ENCODE measurements at regions not wholly inside any gene's neighbourhood (a gene's known extent, or its start where the extent isn't known, plus 50 kb on each side); places are given as distances from the start of the nearest gene placed in this dataset.
"Not testable (repeated sequence)": the region's sequence is repeated elsewhere in the genome, so short reads cannot be mapped to it uniquely, and the experiment has no call there.

DNA sequence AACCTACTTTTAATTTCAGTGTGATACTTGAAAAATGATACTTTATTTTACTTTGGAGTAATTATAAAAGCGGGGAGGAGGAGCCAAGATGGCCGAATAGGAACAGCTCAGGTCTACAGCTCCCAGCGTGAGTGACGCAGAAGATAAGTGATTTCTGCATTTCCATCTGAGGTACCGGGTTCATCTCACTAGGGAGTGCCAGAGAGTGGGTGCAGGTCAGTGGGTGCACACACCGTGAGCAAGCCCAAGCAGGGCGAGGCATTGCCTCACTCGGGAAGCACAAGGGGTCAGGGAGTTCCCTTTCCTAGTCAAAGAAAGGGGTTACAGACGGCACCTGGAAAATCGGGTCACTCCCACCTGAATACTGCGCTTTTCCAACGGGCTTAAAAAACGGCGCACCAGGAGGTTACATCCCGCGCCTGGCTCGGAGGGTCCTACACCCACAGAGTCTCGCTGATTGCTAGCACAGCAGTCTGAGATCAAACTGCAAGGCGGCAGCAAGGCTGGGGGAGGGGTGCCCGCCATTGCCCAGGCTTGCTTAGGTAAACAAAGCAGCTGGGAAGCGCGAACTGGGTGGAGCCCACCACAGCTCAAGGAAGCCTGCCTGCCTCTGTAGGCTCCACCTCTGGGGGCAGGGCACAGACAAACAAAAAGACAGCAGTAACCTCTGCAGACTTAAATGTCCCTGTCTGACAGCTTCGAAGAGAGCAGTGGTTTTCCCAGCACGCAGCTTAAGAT lies 640.3 kb downstream of the EPHA3 start:
- BruUV-seq (replicated peaks); H3K4me1 ChIP-seq (ENCODE audit: control insufficient read depth, extremely low read depth, insufficient read depth, low read length); H3K9me3 ChIP-seq (replicated peaks; ENCODE audit: control insufficient read depth, insufficient read depth, low read length); CTCF ChIA-PET; intact Hi-C loops (cut with micrococcal nuclease); H3K27ac ChIP-seq (ENCODE audit: insufficient read depth, low read depth, low read length); FAIRE-seq; H3K27me3 ChIP-seq (ENCODE audit: control insufficient read depth in 2 of 2, insufficient read depth in 2 of 2, low read length in 2 of 2); H2AFZ ChIP-seq (ENCODE audit: low read depth, low read length); H3K36me3 ChIP-seq (ENCODE audit: control insufficient read depth in 2 of 2, extremely low read depth in 1 of 2, insufficient read depth in 2 of 2, low read length in 2 of 2); DNase-seq (ENCODE audit: low read depth, low spot score); dilution Hi-C loops (cut with MboI; ENCODE audit: extremely low pct_ligation_motif_present, low sequenced_read_pairs); H4K20me1 ChIP-seq (replicated peaks; ENCODE audit: control insufficient read depth, extremely low read depth, insufficient read depth, low read length); H3K9ac ChIP-seq (replicated peaks; ENCODE audit: extremely low read depth, insufficient read depth, low read length); H3K4me2 ChIP-seq (ENCODE audit: insufficient read depth, low read length); POLR2A ChIA-PET; H3K9me1 ChIP-seq (replicated peaks; ENCODE audit: control insufficient read depth, extremely low read depth, insufficient read depth, low read length); H3K79me2 ChIP-seq (ENCODE audit: control insufficient read depth, insufficient read depth, low read length); H3K4me3 ChIP-seq (replicated peaks in 1 of 3; ENCODE audit: insufficient read depth in 1 of 3, low read depth in 1 of 3, low read length in 3 of 3): not testable (repeated sequence)

DNA sequence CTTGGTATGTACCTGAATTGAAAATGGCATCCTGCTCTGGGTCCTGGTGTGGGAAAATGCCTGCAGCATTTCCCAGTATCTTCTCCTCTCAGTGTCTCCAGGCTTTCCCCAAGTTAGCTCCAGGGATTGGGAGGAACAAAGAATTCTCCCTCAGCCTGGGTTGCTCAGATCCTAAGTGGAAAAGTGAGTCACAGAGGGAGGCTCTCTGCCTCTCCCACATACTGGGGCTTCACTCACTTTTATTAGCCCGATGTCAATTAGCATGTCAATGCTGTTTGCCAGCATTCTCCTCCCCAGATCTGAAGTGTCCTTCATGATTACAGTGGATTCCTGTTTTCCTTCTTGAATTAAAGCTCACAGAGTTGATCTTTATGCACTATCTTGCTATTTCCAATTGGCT lies 655.0 kb downstream of the EPHA3 start:
- Histone ChIP-seq H3K79me2 (ENCODE audit: control insufficient read depth, insufficient read depth, low read length) (no peaks in the 10 kb centered on the region), H3K27ac (ENCODE audit: insufficient read depth, low read depth, low read length) (no peak overlapping the region), H3K4me1 (ENCODE audit: control insufficient read depth, extremely low read depth, insufficient read depth, low read length) (no peaks in the 10 kb centered on the region), H3K9me3 (replicated peaks; ENCODE audit: control insufficient read depth, insufficient read depth, low read length) (peaks cover 2% of the 10 kb centered on the region), H3K4me2 (ENCODE audit: insufficient read depth, low read length) (no peak overlapping the region), H2AFZ (ENCODE audit: low read depth, low read length) (no peak overlapping the region), H3K4me3 (replicated peaks in 1 of 3; ENCODE audit: insufficient read depth in 1 of 3, low read depth in 1 of 3, low read length in 3 of 3) (no peak overlapping the region), H3K9ac (replicated peaks; ENCODE audit: extremely low read depth, insufficient read depth, low read length) (no peak overlapping the region), H3K9me1 (replicated peaks; ENCODE audit: control insufficient read depth, extremely low read depth, insufficient read depth, low read length) (no peaks in the 10 kb centered on the region), H3K36me3 (ENCODE audit: control insufficient read depth in 2 of 2, extremely low read depth in 1 of 2, insufficient read depth in 2 of 2, low read length in 2 of 2) (no peaks in the 10 kb centered on the region), H4K20me1 (replicated peaks; ENCODE audit: control insufficient read depth, extremely low read depth, insufficient read depth, low read length) (no peaks in the 10 kb centered on the region), H3K27me3 (ENCODE audit: control insufficient read depth in 2 of 2, insufficient read depth in 2 of 2, low read length in 2 of 2) (no peaks in the 10 kb centered on the region)
- dilution Hi-C loops (cut with MboI; ENCODE audit: extremely low pct_ligation_motif_present, low sequenced_read_pairs): no loop called here
- no peak for DNase-seq (ENCODE audit: low read depth, low spot score)
- intact Hi-C loops (cut with micrococcal nuclease): no loop called here
- FAIRE-seq: no peak
- BruUV-seq (replicated peaks): no TSS peak
- ChIA-PET CTCF (no interaction called here), POLR2A (no interaction called here)
- no peak for TF ChIP-seq JUN (IDR thresholded peaks at IDR 0.05; ENCODE audit: borderline replicate concordance, insufficient read depth, insufficient read length, low read depth)
- TF ChIP-seq, protein P1, sequence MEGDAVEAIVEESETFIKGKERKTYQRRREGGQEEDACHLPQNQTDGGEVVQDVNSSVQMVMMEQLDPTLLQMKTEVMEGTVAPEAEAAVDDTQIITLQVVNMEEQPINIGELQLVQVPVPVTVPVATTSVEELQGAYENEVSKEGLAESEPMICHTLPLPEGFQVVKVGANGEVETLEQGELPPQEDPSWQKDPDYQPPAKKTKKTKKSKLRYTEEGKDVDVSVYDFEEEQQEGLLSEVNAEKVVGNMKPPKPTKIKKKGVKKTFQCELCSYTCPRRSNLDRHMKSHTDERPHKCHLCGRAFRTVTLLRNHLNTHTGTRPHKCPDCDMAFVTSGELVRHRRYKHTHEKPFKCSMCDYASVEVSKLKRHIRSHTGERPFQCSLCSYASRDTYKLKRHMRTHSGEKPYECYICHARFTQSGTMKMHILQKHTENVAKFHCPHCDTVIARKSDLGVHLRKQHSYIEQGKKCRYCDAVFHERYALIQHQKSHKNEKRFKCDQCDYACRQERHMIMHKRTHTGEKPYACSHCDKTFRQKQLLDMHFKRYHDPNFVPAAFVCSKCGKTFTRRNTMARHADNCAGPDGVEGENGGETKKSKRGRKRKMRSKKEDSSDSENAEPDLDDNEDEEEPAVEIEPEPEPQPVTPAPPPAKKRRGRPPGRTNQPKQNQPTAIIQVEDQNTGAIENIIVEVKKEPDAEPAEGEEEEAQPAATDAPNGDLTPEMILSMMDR (IDR thresholded peaks at IDR 0.05; ENCODE audit: extremely low read depth in 1 of 2, insufficient read depth in 1 of 2, low read depth in 1 of 2, low read length in 2 of 2): no peak
- no peak for TF ChIP-seq EZH2 (IDR thresholded peaks at IDR 0.05; ENCODE audit: borderline replicate concordance, low read depth, low read length, severe bottlenecking)
- TF ChIP-seq FOS (IDR thresholded peaks at IDR 0.05; ENCODE audit: borderline replicate concordance, insufficient read depth, low read length): no peak
- no peak for TF ChIP-seq MYC (IDR thresholded peaks at IDR 0.05; ENCODE audit: low read depth, low read length)
- TF ChIP-seq, protein P2, sequence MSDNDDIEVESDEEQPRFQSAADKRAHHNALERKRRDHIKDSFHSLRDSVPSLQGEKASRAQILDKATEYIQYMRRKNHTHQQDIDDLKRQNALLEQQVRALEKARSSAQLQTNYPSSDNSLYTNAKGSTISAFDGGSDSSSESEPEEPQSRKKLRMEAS (IDR thresholded peaks at IDR 0.05; ENCODE audit: insufficient read depth, insufficient read length): no peak
- TF ChIP-seq POLR2A (IDR thresholded peaks at IDR 0.05; ENCODE audit: low read depth, low read length): no peak
- TF ChIP-seq POLR2AphosphoS5 (IDR thresholded peaks at IDR 0.05; ENCODE audit: insufficient read depth, low read depth, low read length): no peak
- TF ChIP-seq GATA2 (IDR thresholded peaks at IDR 0.05; ENCODE audit: insufficient read depth, insufficient read length, low read depth, low read length): no peak

Measured in endothelial cell of umbilical vein (primary cell).